PC-3 (cell line): ENCODE measurements at regions not wholly inside any gene's neighbourhood (a gene's known extent, or its start where the extent isn't known, plus 50 kb on each side); places are given as distances from the start of the nearest gene placed in this dataset.

Experiments used
- EZH2 ChIP-seq: fragments of 300-600 bp; sonication (generic); IDR thresholded peaks from one replicate; pipeline ENCODE4 v1.6.1; 2017; ENCODE audit warnings: antibody characterized with exemption, mild to moderate bottlenecking, low read length; ENCODE audit not compliant: unreplicated experiment
- EZH2phosphoT487 ChIP-seq: fragments of 300-600 bp; sonication (generic); IDR thresholded peaks from 2 replicates; pipeline ENCODE4 v1.6.1; 2018; ENCODE audit warnings: mild to moderate bottlenecking, antibody characterized with exemption, low read length, borderline replicate concordance
- TF ChIP-seq, protein P1 (sequence below): fragments of 300-600 bp; sonication (generic); conservative IDR thresholded peaks from 2 replicates; pipeline ENCODE4 v1.5.1; 2017; ENCODE audit warnings: antibody characterized with exemption, low read depth, mild to moderate bottlenecking, low read length

DNA sequence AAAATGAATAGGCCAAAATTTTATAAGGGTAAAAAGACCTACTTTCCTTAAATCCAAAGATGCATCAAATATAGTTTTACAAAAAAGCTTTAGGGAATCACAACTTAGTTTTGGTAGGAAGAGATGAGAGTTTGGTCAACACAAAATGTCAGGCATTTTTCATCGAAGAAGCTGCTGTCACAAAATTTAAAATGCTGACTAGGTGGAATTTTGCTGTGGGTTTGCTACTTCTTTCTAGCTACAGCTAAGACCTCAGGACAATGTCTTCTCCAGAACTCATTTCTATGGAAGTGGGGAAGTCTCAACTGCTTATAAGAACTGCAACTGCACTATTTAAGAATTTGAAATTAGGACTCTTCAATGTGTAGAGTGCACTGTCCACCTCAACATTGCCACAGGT is 351.1 kb downstream of the HAO1 start:
- TF ChIP-seq, protein P1, sequence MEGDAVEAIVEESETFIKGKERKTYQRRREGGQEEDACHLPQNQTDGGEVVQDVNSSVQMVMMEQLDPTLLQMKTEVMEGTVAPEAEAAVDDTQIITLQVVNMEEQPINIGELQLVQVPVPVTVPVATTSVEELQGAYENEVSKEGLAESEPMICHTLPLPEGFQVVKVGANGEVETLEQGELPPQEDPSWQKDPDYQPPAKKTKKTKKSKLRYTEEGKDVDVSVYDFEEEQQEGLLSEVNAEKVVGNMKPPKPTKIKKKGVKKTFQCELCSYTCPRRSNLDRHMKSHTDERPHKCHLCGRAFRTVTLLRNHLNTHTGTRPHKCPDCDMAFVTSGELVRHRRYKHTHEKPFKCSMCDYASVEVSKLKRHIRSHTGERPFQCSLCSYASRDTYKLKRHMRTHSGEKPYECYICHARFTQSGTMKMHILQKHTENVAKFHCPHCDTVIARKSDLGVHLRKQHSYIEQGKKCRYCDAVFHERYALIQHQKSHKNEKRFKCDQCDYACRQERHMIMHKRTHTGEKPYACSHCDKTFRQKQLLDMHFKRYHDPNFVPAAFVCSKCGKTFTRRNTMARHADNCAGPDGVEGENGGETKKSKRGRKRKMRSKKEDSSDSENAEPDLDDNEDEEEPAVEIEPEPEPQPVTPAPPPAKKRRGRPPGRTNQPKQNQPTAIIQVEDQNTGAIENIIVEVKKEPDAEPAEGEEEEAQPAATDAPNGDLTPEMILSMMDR = no peak
- TF ChIP-seq EZH2 = no peak
- TF ChIP-seq EZH2phosphoT487 = no peak
